ENCODE measurements at regions not wholly inside any gene's neighbourhood (a gene's known extent, or its start where the extent isn't known, plus 50 kb on each side); places are given as distances from the start of the nearest gene placed in this dataset.

GRCh38 chr5:8523501-8523900, 654.6 kb downstream of the MTRR start:
- CTCF ChIA-PET = no interaction called here
- TF ChIP-seq, protein P1, sequence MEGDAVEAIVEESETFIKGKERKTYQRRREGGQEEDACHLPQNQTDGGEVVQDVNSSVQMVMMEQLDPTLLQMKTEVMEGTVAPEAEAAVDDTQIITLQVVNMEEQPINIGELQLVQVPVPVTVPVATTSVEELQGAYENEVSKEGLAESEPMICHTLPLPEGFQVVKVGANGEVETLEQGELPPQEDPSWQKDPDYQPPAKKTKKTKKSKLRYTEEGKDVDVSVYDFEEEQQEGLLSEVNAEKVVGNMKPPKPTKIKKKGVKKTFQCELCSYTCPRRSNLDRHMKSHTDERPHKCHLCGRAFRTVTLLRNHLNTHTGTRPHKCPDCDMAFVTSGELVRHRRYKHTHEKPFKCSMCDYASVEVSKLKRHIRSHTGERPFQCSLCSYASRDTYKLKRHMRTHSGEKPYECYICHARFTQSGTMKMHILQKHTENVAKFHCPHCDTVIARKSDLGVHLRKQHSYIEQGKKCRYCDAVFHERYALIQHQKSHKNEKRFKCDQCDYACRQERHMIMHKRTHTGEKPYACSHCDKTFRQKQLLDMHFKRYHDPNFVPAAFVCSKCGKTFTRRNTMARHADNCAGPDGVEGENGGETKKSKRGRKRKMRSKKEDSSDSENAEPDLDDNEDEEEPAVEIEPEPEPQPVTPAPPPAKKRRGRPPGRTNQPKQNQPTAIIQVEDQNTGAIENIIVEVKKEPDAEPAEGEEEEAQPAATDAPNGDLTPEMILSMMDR (IDR thresholded peaks at IDR 0.05; ENCODE audit: low read depth, low read length) = no peak
- POLR2A ChIA-PET = no interaction called here

GRCh38 chr5:8525819-8526218, 656.9 kb downstream of the MTRR start:
- H3K4me3 ChIP-seq (ENCODE audit: low read depth, low read length) = no peak overlapping the region
- ChIA-PET CTCF (no interaction called here), POLR2A (no interaction called here)
- TF ChIP-seq, protein P1 (IDR thresholded peaks at IDR 0.05; ENCODE audit: low read depth, low read length) = no peak
- no peak for DNase-seq (ENCODE audit: low read depth, low spot score)
- no peaks in the 10 kb centered on the region for H3K27me3 ChIP-seq (ENCODE audit: control insufficient read depth, insufficient read depth, low read length)
- no peaks in the 10 kb centered on the region for H3K9me3 ChIP-seq (ENCODE audit: control insufficient read depth, insufficient read depth, low read length)
- no peak overlapping the region for H3K27ac ChIP-seq (ENCODE audit: low read depth, low read length)

More at GRCh38 chr5:8523501-8523900, 654.6 kb downstream of the MTRR start:
- no peak overlapping the region for H3K4me3 ChIP-seq (ENCODE audit: low read depth, low read length)
- H3K27me3 ChIP-seq (ENCODE audit: control insufficient read depth, insufficient read depth, low read length) = no peaks in the 10 kb centered on the region
- H3K27ac ChIP-seq (ENCODE audit: low read depth, low read length) = no peak overlapping the region
- no peak for DNase-seq (ENCODE audit: low read depth, low spot score)
- H3K9me3 ChIP-seq (ENCODE audit: control insufficient read depth, insufficient read depth, low read length) = no peaks in the 10 kb centered on the region

- POLR2A ChIA-PET = no interaction called here
- TF ChIP-seq, protein P1 (IDR thresholded peaks at IDR 0.05; ENCODE audit: low read depth, low read length) = no peak
- CTCF ChIA-PET = no interaction called here
- no peak for DNase-seq (ENCODE audit: low read depth, low spot score)
- Histone ChIP-seq H3K4me3 (ENCODE audit: low read depth, low read length) (no peak overlapping the region), H3K9me3 (ENCODE audit: control insufficient read depth, insufficient read depth, low read length) (no peaks in the 10 kb centered on the region), H3K27ac (ENCODE audit: low read depth, low read length) (no peak overlapping the region), H3K27me3 (ENCODE audit: control insufficient read depth, insufficient read depth, low read length) (no peaks in the 10 kb centered on the region)
Measured at GRCh38 chr5:8528106-8528505, 659.2 kb downstream of the MTRR start.

- TF ChIP-seq, protein P1 (IDR thresholded peaks at IDR 0.05; ENCODE audit: low read depth, low read length) = no peak
- Histone ChIP-seq H3K9me3 (ENCODE audit: control insufficient read depth, insufficient read depth, low read length) (no peaks in the 10 kb centered on the region), H3K4me3 (ENCODE audit: low read depth, low read length) (no peak overlapping the region), H3K27ac (ENCODE audit: low read depth, low read length) (no peak overlapping the region), H3K27me3 (ENCODE audit: control insufficient read depth, insufficient read depth, low read length) (no peaks in the 10 kb centered on the region)
- POLR2A ChIA-PET = no interaction called here
- DNase-seq (ENCODE audit: low read depth, low spot score) = no peak
- CTCF ChIA-PET = no interaction called here
Measured at GRCh38 chr5:8538821-8539220, 669.9 kb downstream of the MTRR start.

GRCh38 chr5:8540317-8540716, 671.4 kb downstream of the MTRR start:
- ChIA-PET CTCF (no interaction called here), POLR2A (no interaction called here)
- TF ChIP-seq, protein P1 (IDR thresholded peaks at IDR 0.05; ENCODE audit: low read depth, low read length) = no peak
- H3K27ac ChIP-seq (ENCODE audit: low read depth, low read length) = no peak overlapping the region
- no peaks in the 10 kb centered on the region for H3K27me3 ChIP-seq (ENCODE audit: control insufficient read depth, insufficient read depth, low read length)
- no peaks in the 10 kb centered on the region for H3K9me3 ChIP-seq (ENCODE audit: control insufficient read depth, insufficient read depth, low read length)
- no peak for DNase-seq (ENCODE audit: low read depth, low spot score)
- H3K4me3 ChIP-seq (ENCODE audit: low read depth, low read length) = no peak overlapping the region

Measured in AG04450 (cell line).